Posterior vena cava (tissue), 2 donors: ENCODE measurements at regions not wholly inside any gene's neighbourhood (a gene's known extent, or its start where the extent isn't known, plus 50 kb on each side); places are given as distances from the start of the nearest gene placed in this dataset.

ENCODE experiments used
- DNase-seq: peaks from one replicate; pipeline ENCODE4 v3.0.0-alpha.2; 2020; ENCODE audit warnings: low spot score
- intact Hi-C, 2 donors: fragments of 100-400 bp; cut with DNase I; formaldehyde crosslinking; loops; one replicate each; pipeline versions ENCODE4 v1.14.1 to v1.14.2; 2022 to 2023
- donor health status: DM: yes; HTN: yes; CAD: no.
- donor health status: DM: yes; HTN: yes; CAD: no.

GRCh38 chr6:71179249-71179885 is 109.2 kb upstream of the OGFRL1 start:
- intact Hi-C loops = no loop called here
- DNase-seq = no peak

- intact Hi-C loops = no loop called here
- no peak for DNase-seq
Measured at GRCh38 chr6:71181565-71181964, 107.0 kb upstream of the OGFRL1 start.

- intact Hi-C loops = no loop called here
- no peak for DNase-seq
Measured at GRCh38 chr6:71187141-71187540, 101.5 kb upstream of the OGFRL1 start.

GRCh38 chr6:71190809-71191208 is 97.8 kb upstream of the OGFRL1 start:
- no peak for DNase-seq
- intact Hi-C loops = loop anchor here in 1 of 2 donors (5.0 kb wide), 1 partner anchor 156 kb away; no protein-coding TSS in a partner anchor

- no peak for DNase-seq
- intact Hi-C loops = loop anchor here in 1 of 2 donors (5.0 kb wide), 1 partner anchor 153 kb away; no protein-coding TSS in a partner anchor
Measured at GRCh38 chr6:71194724-71195123, 93.9 kb upstream of the OGFRL1 start.

- DNase-seq = no peak
- intact Hi-C loops = no loop called here
Measured at GRCh38 chr6:71197267-71197666, 91.3 kb upstream of the OGFRL1 start.

GRCh38 chr6:71197780-71198179 is 90.8 kb upstream of the OGFRL1 start:
- DNase-seq = no peak
- intact Hi-C loops = no loop called here

- intact Hi-C loops = no loop called here
- no peak for DNase-seq
Measured at GRCh38 chr6:71198908-71199307, 89.7 kb upstream of the OGFRL1 start.

GRCh38 chr6:71199736-71200135 is 88.9 kb upstream of the OGFRL1 start:
- intact Hi-C loops = no loop called here
- no peak for DNase-seq

- intact Hi-C loops = no loop called here
Measured at GRCh38 chr6:71203206-71203605, 85.4 kb upstream of the OGFRL1 start.

GRCh38 chr6:71204741-71205140 is 83.9 kb upstream of the OGFRL1 start:
- intact Hi-C loops = no loop called here
- no peak for DNase-seq

More at GRCh38 chr6:71203206-71203605, 85.4 kb upstream of the OGFRL1 start:
- no peak for DNase-seq

- intact Hi-C loops = no loop called here
- DNase-seq = no peak
Measured at GRCh38 chr6:71205336-71205956, 83.2 kb upstream of the OGFRL1 start.

- intact Hi-C loops = no loop called here
- no peak for DNase-seq
Measured at GRCh38 chr6:71206089-71206488, 82.5 kb upstream of the OGFRL1 start.

- intact Hi-C loops = no loop called here
- DNase-seq = no peak
Measured at GRCh38 chr6:71209206-71209605, 79.4 kb upstream of the OGFRL1 start.

- intact Hi-C loops = no loop called here
- no peak for DNase-seq
Measured at GRCh38 chr6:71209626-71210025, 79.0 kb upstream of the OGFRL1 start.

- DNase-seq = no peak
Measured at GRCh38 chr6:71211799-71212198, 76.8 kb upstream of the OGFRL1 start.

GRCh38 chr6:71220466-71220865 is 68.1 kb upstream of the OGFRL1 start:
- intact Hi-C loops = no loop called here
- DNase-seq = no peak

More at GRCh38 chr6:71211799-71212198, 76.8 kb upstream of the OGFRL1 start:
- intact Hi-C loops = no loop called here

GRCh38 chr6:71222671-71223070 is 65.9 kb upstream of the OGFRL1 start:
- intact Hi-C loops = no loop called here
- no peak for DNase-seq

GRCh38 chr6:71224011-71224410 is 64.6 kb upstream of the OGFRL1 start:
- intact Hi-C loops = no loop called here
- no peak for DNase-seq

GRCh38 chr6:71226151-71226550 is 62.5 kb upstream of the OGFRL1 start:
- intact Hi-C loops = no loop called here

GRCh38 chr6:71228461-71229041 is 60.1 kb upstream of the OGFRL1 start:
- intact Hi-C loops = no loop called here
- DNase-seq = no peak

More at GRCh38 chr6:71226151-71226550, 62.5 kb upstream of the OGFRL1 start:
- DNase-seq = no peak
